K562 (cell line): ENCODE measurements at regions not wholly inside any gene's neighbourhood (a gene's known extent, or its start where the extent isn't known, plus 50 kb on each side); places are given as distances from the start of the nearest gene placed in this dataset.

ENCODE experiments used
- ATAC-seq: fragments of 200-7000 bp; cut with Tn5 transposase; 3 replicates; pipeline ENCODE4 v1.9.1; 2020; ENCODE audit warnings: moderate library complexity
- BruUV-seq: library from RNA; stranded (reverse); fragments of 400-500 nt; replicated peaks from 2 replicates; lab custom pipeline; 2021; lab: Mats Ljungman, UMichigan
- CTCF ChIA-PET: fragments of 300-600 bp; formaldehyde crosslinking; extraction: SDS; loops from one replicate; lab custom pipeline; 2021; ENCODE audit warnings: low intra/inter-chr PET ratio; lab: Yijun Ruan, JAX
- POLR2A ChIA-PET: fragments of 300-600, 350-650 bp; sonication (Branson Sonifier 250); formaldehyde crosslinking; extraction: SDS; loops from one replicate; lab custom pipeline; 2021; ENCODE audit warnings: antibody characterized with exemption, inconsistent platforms; lab: Yijun Ruan, JAX
- DNase-seq, 4 experiments: peaks; one replicate each; pipeline versions ENCODE4 v3.0.0 to v3.0.0-alpha.2; 2011 to 2018; ENCODE audit warnings: low spot score in 3 of 4, mixed read lengths in 3 of 4; ENCODE audit errors: extremely low read depth in 1 of 4
- FAIRE-seq: peaks from 2 replicates; lab custom pipeline; 2011; peaks lifted over from hg19 to GRCh38; lab: Jason Lieb, UNC
- H2AFZ ChIP-seq: 2 replicates; pipeline ENCODE4 v1.6.0; 2011; ENCODE audit warnings: low read depth, low read length, control low read depth, inconsistent platforms
- H3K27ac ChIP-seq: fragments of 200-600 bp; 3 replicates; pipeline ENCODE4 v1.8.0; 2011; ENCODE audit warnings: low read depth, mild to moderate bottlenecking, control low read depth, inconsistent platforms, low read length, moderate library complexity, mixed read lengths; ENCODE audit errors: extremely low read depth
- H3K27me3 ChIP-seq, 2 experiments: fragments of 300-600 bp in 1 of 2; 2 replicates in 1 of 2; 3 replicates in 1 of 2; pipeline versions ENCODE4 v1.6.0 to v1.8.0; 2011; ENCODE audit warnings: inconsistent platforms in 2 of 2, low read length in 2 of 2, mild to moderate bottlenecking in 1 of 2, mixed read lengths in 1 of 2, moderate library complexity in 1 of 2; ENCODE audit not compliant: control insufficient read depth in 2 of 2, insufficient read depth in 2 of 2
- H3K36me3 ChIP-seq: fragments of 300-600 bp; 3 replicates; pipeline ENCODE4 v1.8.0; 2011; ENCODE audit warnings: mild to moderate bottlenecking, low read length, inconsistent platforms; ENCODE audit not compliant: control insufficient read depth, insufficient read depth
- H3K4me1 ChIP-seq, 2 experiments: fragments of 200-600 bp in 1 of 2; replicated peaks in 1 of 2; 2 replicates in 1 of 2; 3 replicates in 1 of 2; pipeline versions ENCODE4 v1.5.1 to v1.8.0; 2011; ENCODE audit warnings: inconsistent platforms in 2 of 2, low read length in 2 of 2, mild to moderate bottlenecking in 1 of 2, mixed read lengths in 1 of 2, moderate library complexity in 1 of 2; ENCODE audit not compliant: control insufficient read depth in 2 of 2, insufficient read depth in 2 of 2
- H3K4me2 ChIP-seq: 2 replicates; pipeline ENCODE4 v1.6.1; 2011; ENCODE audit warnings: low read length, control low read depth, inconsistent platforms, mixed read lengths; ENCODE audit not compliant: insufficient read depth
- H3K4me3 ChIP-seq: fragments of 200-600 bp; sonication (generic), shearing (Covaris generic); 2 replicates; pipeline ENCODE4 v1.5.1; 2016; ENCODE audit warnings: control low read depth, inconsistent platforms
- H3K79me2 ChIP-seq: fragments of 200-600 bp; 3 replicates; pipeline ENCODE4 v1.8.0; 2011; ENCODE audit warnings: low read length, inconsistent platforms; ENCODE audit not compliant: control insufficient read depth, insufficient read depth
- H3K9ac ChIP-seq, 2 experiments: 2 replicates each; pipeline versions ENCODE4 v1.6.0 to v1.6.1; 2011; ENCODE audit warnings: low read depth in 2 of 2, low read length in 2 of 2, control low read depth in 1 of 2, inconsistent platforms in 1 of 2, mild to moderate bottlenecking in 1 of 2, mixed read lengths in 1 of 2; ENCODE audit not compliant: insufficient read depth in 1 of 2
- H3K9me1 ChIP-seq: one replicate; pipeline ENCODE4 v1.6.0; 2011; ENCODE audit warnings: inconsistent platforms, mild to moderate bottlenecking, low read length, moderate library complexity; ENCODE audit not compliant: control insufficient read depth, insufficient read depth
- H3K9me3 ChIP-seq: replicated peaks from 2 replicates; pipeline ENCODE4 v1.5.1; 2011; ENCODE audit warnings: low read depth, low read length, inconsistent platforms; ENCODE audit not compliant: control insufficient read depth, insufficient read depth
- H4K20me1 ChIP-seq: replicated peaks from 2 replicates; pipeline ENCODE4 v1.6.1; 2011; ENCODE audit warnings: low read length, inconsistent platforms, mixed read lengths; ENCODE audit not compliant: control insufficient read depth, insufficient read depth
- BRD9 ChIP-seq: fragments of 450-650 bp; IDR thresholded peaks from 2 replicates; pipeline ENCODE4 v1.6.1; 2018; ENCODE audit warnings: low read depth; ENCODE audit not compliant: partially characterized antibody
- DPF2 ChIP-seq: fragments of 450-650 bp; IDR thresholded peaks from 2 replicates; pipeline ENCODE4 v1.6.1; 2016
- ERF ChIP-seq: fragments of 450-650 bp; formaldehyde crosslinking; IDR thresholded peaks from 2 replicates; pipeline ENCODE4 v1.4.0; 2020; ENCODE audit warnings: mild to moderate bottlenecking, mixed read lengths
- FIP1L1 ChIP-seq: fragments of 200-400 bp; formaldehyde crosslinking; IDR thresholded peaks from 2 replicates; pipeline ENCODE4 v1.6.1; 2018; ENCODE audit warnings: mild to moderate bottlenecking, low read depth, low read length; ENCODE audit not compliant: poor library complexity, severe bottlenecking
- HDAC6 ChIP-seq: IDR thresholded peaks from 2 replicates; pipeline ENCODE4 v1.6.1; 2012; ENCODE audit warnings: low read depth, mild to moderate bottlenecking, control low read depth, inconsistent platforms, low read length, moderate library complexity
- HNRNPL ChIP-seq: fragments of 200-400 bp; formaldehyde crosslinking; IDR thresholded peaks from 2 replicates; pipeline ENCODE4 v1.6.1; 2017; ENCODE audit warnings: low read depth, mild to moderate bottlenecking, low read length
- IRF2 ChIP-seq: sonication (generic); formaldehyde crosslinking; IDR thresholded peaks from 2 replicates; pipeline ENCODE4 v1.8.1; 2022; ENCODE audit warnings: mild to moderate bottlenecking, missing genetic modification reagents
- MAFG ChIP-seq: fragments of 450-650 bp; conservative IDR thresholded peaks from 2 replicates; pipeline ENCODE4 v1.6.1; 2016; ENCODE audit warnings: missing genetic modification characterization, missing compliant biosample characterization
- MIER1 ChIP-seq: fragments of 450-650 bp; IDR thresholded peaks from 2 replicates; pipeline ENCODE4 v1.6.1; 2016; ENCODE audit warnings: antibody characterized with exemption, mild to moderate bottlenecking, low read depth
- MTA1 ChIP-seq: fragments of 450-650 bp; IDR thresholded peaks from 2 replicates; pipeline ENCODE4 v1.6.1; 2017; ENCODE audit warnings: borderline replicate concordance
- NR1H2 ChIP-seq: sonication (generic); formaldehyde crosslinking; IDR thresholded peaks from 2 replicates; pipeline ENCODE4 v1.4.0; 2020; ENCODE audit warnings: mild to moderate bottlenecking, missing genetic modification reagents
- PCBP1 ChIP-seq: fragments of 200-400 bp; formaldehyde crosslinking; IDR thresholded peaks from 2 replicates; pipeline ENCODE4 v1.6.1; 2018; ENCODE audit warnings: mild to moderate bottlenecking, low read depth, low read length; ENCODE audit not compliant: poor library complexity, severe bottlenecking
- PML ChIP-seq: IDR thresholded peaks from 2 replicates; pipeline ENCODE4 v1.6.1; 2012; ENCODE audit warnings: low read length, inconsistent platforms
- RBM39 ChIP-seq: fragments of 200-400 bp; formaldehyde crosslinking; optimal IDR thresholded peaks from 2 replicates; pipeline ENCODE3; 2018; ENCODE audit warnings: low read depth, low read length
- SRSF3 ChIP-seq: fragments of 200-400 bp; formaldehyde crosslinking; IDR thresholded peaks from 2 replicates; pipeline ENCODE4 v1.6.1; 2016; ENCODE audit warnings: mild to moderate bottlenecking, low read length, moderate library complexity; ENCODE audit not compliant: insufficient read depth
- TBP ChIP-seq: optimal IDR thresholded peaks from 2 replicates; pipeline ENCODE3; 2011; ENCODE audit warnings: low read depth, low read length, improper control_type of control experiment
- TRIM25 ChIP-seq: fragments of 450-650 bp; IDR thresholded peaks from 2 replicates; pipeline ENCODE4 v1.7.0; 2016; ENCODE audit warnings: borderline replicate concordance
- ZNF398 ChIP-seq: fragments of 250-450 bp; sonication (Bioruptor Pico); IDR thresholded peaks from 2 replicates; pipeline ENCODE4 v1.8.0; 2021; ENCODE audit warnings: moderate library complexity, mild to moderate bottlenecking, inconsistent platforms
- WGBS: fragments of 100-300 bp; shearing (Covaris generic); methylation state at CpG from one replicate; pipeline ENCODE4 v1.1.6; 2016; ENCODE audit warnings: low coverage, mixed read lengths; ENCODE audit not compliant: insufficient coverage; ENCODE audit errors: missing lambda C conversion rate; 5-methylcytosine and 5-hydroxymethylcytosine counted together
- in situ Hi-C: fragments of 300-500 bp; cut with MboI; formaldehyde crosslinking; loops from 4 replicates; pipeline ENCODE4 v1.15.0; 2018; ENCODE audit warnings: inconsistent platforms, mixed read lengths
- intact Hi-C: fragments of 100-400 bp; cut with micrococcal nuclease; formaldehyde crosslinking; loops from 2 replicates; pipeline ENCODE4 v1.14.2; 2022

- ATAC-seq: no peak
These were observed 366.9 kb upstream of the BTBD3 start for GRCh38 chr20:11550657-11551338.

GRCh38 chr20:11551479-11551878 is 366.2 kb upstream of the BTBD3 start:
- CTCF ChIA-PET: no interaction called here
- Histone ChIP-seq H3K27ac (no peak overlapping the region), H3K36me3 (no peaks in the 10 kb centered on the region), H3K9me1 (no peaks in the 10 kb centered on the region), H3K79me2 (no peaks in the 10 kb centered on the region), H3K4me1 (no peaks in the 10 kb centered on the region), H3K9me3 (no peaks in the 10 kb centered on the region), H3K9ac (no peak overlapping the region), H2AFZ (no peak overlapping the region), H3K27me3 (no peaks in the 10 kb centered on the region), H4K20me1 (no peaks in the 10 kb centered on the region), H3K4me2 (no peak overlapping the region)
- POLR2A ChIA-PET: no interaction called here
- no peak for DNase-seq
- intact Hi-C loops: no loop called here
- in situ Hi-C loops: no loop called here
- TF ChIP-seq ZNF398 (CRISPR knock-in tag) (no peak), NR1H2 (no peak), TRIM25 (no peak), MAFG (no peak), FIP1L1 (no peak), IRF2 (CRISPR knock-in tag) (no peak), SRSF3 (no peak), ERF (CRISPR knock-in tag) (no peak), PML (no peak), BRD9 (no peak)
- TF ChIP-seq, all 486 proteins: peak for 0
- no TSS peak for BruUV-seq
- FAIRE-seq (no peak), ATAC-seq (no peak)
- no peak overlapping the region for H3K4me3 ChIP-seq

More at GRCh38 chr20:11550657-11551338, 366.9 kb upstream of the BTBD3 start:
- CTCF ChIA-PET: no interaction called here
- Histone ChIP-seq H3K9me3 (no peaks in the 10 kb centered on the region), H3K4me3 (no peak overlapping the region), H3K79me2 (no peaks in the 10 kb centered on the region), H3K4me1 (no peaks in the 10 kb centered on the region)
- TF ChIP-seq HNRNPL (no peak), TBP (no peak), MIER1 (no peak), MTA1 (no peak), RBM39 (no peak), PCBP1 (no peak), DPF2 (no peak), HDAC6 (no peak)
- TF ChIP-seq, all 486 proteins: peak for 0
- no peaks in the 10 kb centered on the region for H3K9me1 ChIP-seq
- in situ Hi-C loops: no loop called here
- no peak overlapping the region for H3K4me2 ChIP-seq
- WGBS: 0% methylated on average over 5 of the region's 8 CpGs
- BruUV-seq: no TSS peak
- no peaks in the 10 kb centered on the region for H3K36me3 ChIP-seq
- intact Hi-C loops: no loop called here
- no peak for DNase-seq
- no peak overlapping the region for H3K27ac ChIP-seq
- no peaks in the 10 kb centered on the region for H3K27me3 ChIP-seq
- no peak overlapping the region for H2AFZ ChIP-seq
- POLR2A ChIA-PET: no interaction called here
- H3K9ac ChIP-seq: no peak overlapping the region
- H4K20me1 ChIP-seq: no peaks in the 10 kb centered on the region
- FAIRE-seq: no peak
